ENCODE measurements at regions not wholly inside any gene's neighbourhood (a gene's known extent, or its start where the extent isn't known, plus 50 kb on each side); places are given as distances from the start of the nearest gene placed in this dataset.
"Not testable (repeated sequence)": the region's sequence is repeated elsewhere in the genome, so short reads cannot be mapped to it uniquely, and the experiment has no call there.

DNA sequence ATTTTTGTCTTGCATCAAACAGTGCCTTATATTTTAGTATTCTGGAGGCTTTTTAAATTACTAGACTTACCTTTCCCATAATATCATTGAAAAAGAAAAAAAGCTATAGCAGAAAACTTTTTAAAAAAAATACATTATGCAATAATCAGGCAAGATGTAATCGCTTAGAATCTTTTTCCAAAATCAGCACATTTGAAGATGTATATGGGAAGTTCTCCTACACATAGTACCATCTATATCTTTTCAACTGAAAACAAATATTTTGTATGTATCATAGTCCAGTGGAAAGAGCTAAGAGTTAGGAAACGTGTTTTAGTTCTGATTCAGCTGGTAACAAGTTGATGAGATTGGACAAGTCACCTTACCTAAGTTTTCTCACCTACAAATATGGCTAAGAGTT, 70.6 kb downstream of the SLC41A2 start:
- TF ChIP-seq, protein P1, sequence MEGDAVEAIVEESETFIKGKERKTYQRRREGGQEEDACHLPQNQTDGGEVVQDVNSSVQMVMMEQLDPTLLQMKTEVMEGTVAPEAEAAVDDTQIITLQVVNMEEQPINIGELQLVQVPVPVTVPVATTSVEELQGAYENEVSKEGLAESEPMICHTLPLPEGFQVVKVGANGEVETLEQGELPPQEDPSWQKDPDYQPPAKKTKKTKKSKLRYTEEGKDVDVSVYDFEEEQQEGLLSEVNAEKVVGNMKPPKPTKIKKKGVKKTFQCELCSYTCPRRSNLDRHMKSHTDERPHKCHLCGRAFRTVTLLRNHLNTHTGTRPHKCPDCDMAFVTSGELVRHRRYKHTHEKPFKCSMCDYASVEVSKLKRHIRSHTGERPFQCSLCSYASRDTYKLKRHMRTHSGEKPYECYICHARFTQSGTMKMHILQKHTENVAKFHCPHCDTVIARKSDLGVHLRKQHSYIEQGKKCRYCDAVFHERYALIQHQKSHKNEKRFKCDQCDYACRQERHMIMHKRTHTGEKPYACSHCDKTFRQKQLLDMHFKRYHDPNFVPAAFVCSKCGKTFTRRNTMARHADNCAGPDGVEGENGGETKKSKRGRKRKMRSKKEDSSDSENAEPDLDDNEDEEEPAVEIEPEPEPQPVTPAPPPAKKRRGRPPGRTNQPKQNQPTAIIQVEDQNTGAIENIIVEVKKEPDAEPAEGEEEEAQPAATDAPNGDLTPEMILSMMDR (optimal IDR thresholded peaks at IDR 0.05 in 1 of 3, IDR thresholded peaks at IDR 0.05 in 1 of 3, conservative IDR thresholded peaks at IDR 0.05 in 1 of 3; ENCODE audit: extremely low read depth in 1 of 3, insufficient read depth in 2 of 3, low read length in 3 of 3), result no peak
- no peak for TF ChIP-seq EZH2 (IDR thresholded peaks at IDR 0.05; ENCODE audit: low read length)
- FAIRE-seq, result no peak
- dilution Hi-C loops (cut with MboI; ENCODE audit: extremely low pct_ligation_motif_present, low sequenced_read_pairs), result no loop called here

DNA sequence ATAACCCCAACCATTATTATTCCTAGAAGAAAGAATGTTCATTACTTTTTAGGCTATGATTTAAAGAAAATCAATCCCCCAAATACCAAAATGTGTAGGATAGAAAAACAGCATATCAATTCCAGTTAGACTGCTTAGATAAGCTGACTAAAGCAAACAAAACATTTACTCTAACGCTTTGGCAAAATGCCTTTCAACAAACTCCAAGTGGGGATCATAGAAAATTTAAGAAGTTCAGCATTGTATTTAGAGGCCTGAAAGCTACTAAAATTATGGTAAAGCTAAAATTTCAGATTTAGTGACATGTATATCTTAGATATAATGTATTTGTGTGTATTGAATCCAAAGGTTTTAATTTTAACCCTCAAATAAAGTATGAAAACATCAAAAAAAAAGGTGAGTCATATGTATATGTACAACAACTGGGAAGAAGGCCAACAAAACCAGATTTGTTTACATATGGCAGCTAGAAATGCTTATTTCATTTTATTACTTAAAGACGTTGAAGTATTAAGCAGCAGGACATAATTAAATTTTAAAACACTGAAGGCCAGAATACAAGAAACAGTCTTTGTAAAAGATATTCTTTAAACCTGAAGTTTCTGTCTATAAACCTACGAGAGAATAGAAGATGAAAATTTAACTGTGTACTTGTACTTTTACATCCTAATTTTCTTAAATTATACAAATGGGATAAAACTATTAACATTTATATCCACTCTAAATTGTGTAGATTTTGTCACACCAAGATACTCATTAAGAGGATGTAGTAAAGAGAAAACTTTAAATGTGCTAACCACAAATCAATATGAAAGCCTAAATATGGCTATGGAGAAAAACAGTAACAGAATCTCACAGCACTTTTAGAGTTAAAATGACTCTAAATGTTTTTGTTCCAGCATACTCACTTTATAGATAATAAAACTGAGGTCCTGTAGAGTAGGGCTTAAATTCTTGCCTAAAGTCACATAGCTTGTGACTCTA, 71.4 kb downstream of the SLC41A2 start:
- DNase-seq (ENCODE audit: low read depth, low spot score) (no peak), FAIRE-seq (no peak)
- dilution Hi-C loops (cut with MboI; ENCODE audit: extremely low pct_ligation_motif_present, low sequenced_read_pairs), result no loop called here
- Histone ChIP-seq H3K9me1 (ENCODE audit: control insufficient read depth, extremely low read depth, insufficient read depth, low read length) (no peaks in the 10 kb centered on the region), H3K4me2 (ENCODE audit: control insufficient read depth, extremely low read depth, insufficient read depth, low read depth, low read length) (no peak overlapping the region), H3K36me3 (ENCODE audit: control insufficient read depth in 2 of 2, extremely low read depth in 1 of 2, insufficient read depth in 2 of 2, low read length in 2 of 2) (no peaks in the 10 kb centered on the region), H3K9ac (ENCODE audit: control insufficient read depth, extremely low read depth, insufficient read depth, low read length) (no peak overlapping the region), H3K9me3 (ENCODE audit: control insufficient read depth, low read depth, low read length) (no peaks in the 10 kb centered on the region), H3K79me2 (ENCODE audit: control insufficient read depth, insufficient read depth, low read length) (no peaks in the 10 kb centered on the region), H4K20me1 (ENCODE audit: control insufficient read depth, extremely low read depth, insufficient read depth, low read length) (no peaks in the 10 kb centered on the region), H3K27ac (ENCODE audit: control insufficient read depth, insufficient read depth, low read length) (no peak overlapping the region), H3K4me1 (ENCODE audit: control insufficient read depth, extremely low read depth, insufficient read depth, low read length) (peaks cover 5% of the 10 kb centered on the region), H3K4me3 (ENCODE audit: control insufficient read depth in 2 of 3, extremely low read depth in 1 of 3, insufficient read depth in 2 of 3, low read depth in 1 of 3, low read length in 3 of 3) (no peak overlapping the region), H2AFZ (ENCODE audit: control insufficient read depth, low read length) (no peak overlapping the region), H3K27me3 (ENCODE audit: control insufficient read depth, extremely low read depth, insufficient read depth, low read length) (no peaks in the 10 kb centered on the region)
- no peak for TF ChIP-seq EZH2 (IDR thresholded peaks at IDR 0.05; ENCODE audit: low read length)
- TF ChIP-seq, protein P1 (optimal IDR thresholded peaks at IDR 0.05 in 1 of 3, IDR thresholded peaks at IDR 0.05 in 1 of 3, conservative IDR thresholded peaks at IDR 0.05 in 1 of 3; ENCODE audit: extremely low read depth in 1 of 3, insufficient read depth in 2 of 3, low read length in 3 of 3), result no peak

More for the DNA sequence above, 70.6 kb downstream of the SLC41A2 start:
- peaks cover 5% of the 10 kb centered on the region for H3K4me1 ChIP-seq (ENCODE audit: control insufficient read depth, extremely low read depth, insufficient read depth, low read length)
- no peaks in the 10 kb centered on the region for H3K79me2 ChIP-seq (ENCODE audit: control insufficient read depth, insufficient read depth, low read length)
- H4K20me1 ChIP-seq (ENCODE audit: control insufficient read depth, extremely low read depth, insufficient read depth, low read length), result no peaks in the 10 kb centered on the region
- no peak for DNase-seq (ENCODE audit: low read depth, low spot score)
- H3K9me3 ChIP-seq (ENCODE audit: control insufficient read depth, low read depth, low read length), result no peaks in the 10 kb centered on the region
- no peaks in the 10 kb centered on the region for H3K36me3 ChIP-seq (ENCODE audit: control insufficient read depth in 2 of 2, extremely low read depth in 1 of 2, insufficient read depth in 2 of 2, low read length in 2 of 2)
- H3K9me1 ChIP-seq (ENCODE audit: control insufficient read depth, extremely low read depth, insufficient read depth, low read length), result no peaks in the 10 kb centered on the region
- H3K4me3 ChIP-seq (ENCODE audit: control insufficient read depth in 2 of 3, extremely low read depth in 1 of 3, insufficient read depth in 2 of 3, low read depth in 1 of 3, low read length in 3 of 3), result no peak overlapping the region
- H3K27ac ChIP-seq (ENCODE audit: control insufficient read depth, insufficient read depth, low read length), result no peak overlapping the region
- no peak overlapping the region for H3K4me2 ChIP-seq (ENCODE audit: control insufficient read depth, extremely low read depth, insufficient read depth, low read depth, low read length)
- H2AFZ ChIP-seq (ENCODE audit: control insufficient read depth, low read length), result no peak overlapping the region
- no peak overlapping the region for H3K9ac ChIP-seq (ENCODE audit: control insufficient read depth, extremely low read depth, insufficient read depth, low read length)
- no peaks in the 10 kb centered on the region for H3K27me3 ChIP-seq (ENCODE audit: control insufficient read depth, extremely low read depth, insufficient read depth, low read length)

DNA sequence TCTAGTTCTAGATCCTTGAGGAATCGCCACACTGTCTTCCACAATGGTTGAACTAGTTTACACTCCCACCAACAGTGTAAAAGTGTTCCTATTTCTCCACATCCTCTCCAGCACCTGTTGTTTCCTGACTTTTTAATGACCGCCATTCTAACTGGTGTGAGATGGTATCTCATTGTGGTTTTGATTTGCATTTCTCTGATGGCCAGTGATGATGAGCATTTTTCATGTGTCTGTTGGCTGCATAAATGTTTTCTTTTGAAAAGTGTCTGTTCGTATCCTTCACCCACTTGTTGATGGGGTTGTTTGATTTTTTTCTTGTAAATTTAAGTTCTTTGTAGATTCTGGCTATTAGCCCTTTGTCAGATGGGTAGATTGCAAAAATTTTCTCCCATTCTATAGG, 79.2 kb downstream of the SLC41A2 start:
- H3K4me1 ChIP-seq (ENCODE audit: control insufficient read depth, extremely low read depth, insufficient read depth, low read length); DNase-seq (ENCODE audit: low read depth, low spot score); H3K79me2 ChIP-seq (ENCODE audit: control insufficient read depth, insufficient read depth, low read length); H3K9me1 ChIP-seq (ENCODE audit: control insufficient read depth, extremely low read depth, insufficient read depth, low read length); H3K9ac ChIP-seq (ENCODE audit: control insufficient read depth, extremely low read depth, insufficient read depth, low read length); H3K4me3 ChIP-seq (ENCODE audit: control insufficient read depth in 2 of 3, extremely low read depth in 1 of 3, insufficient read depth in 2 of 3, low read depth in 1 of 3, low read length in 3 of 3); dilution Hi-C loops (cut with MboI; ENCODE audit: extremely low pct_ligation_motif_present, low sequenced_read_pairs); H3K9me3 ChIP-seq (ENCODE audit: control insufficient read depth, low read depth, low read length); H2AFZ ChIP-seq (ENCODE audit: control insufficient read depth, low read length); H3K27ac ChIP-seq (ENCODE audit: control insufficient read depth, insufficient read depth, low read length); H3K4me2 ChIP-seq (ENCODE audit: control insufficient read depth, extremely low read depth, insufficient read depth, low read depth, low read length); FAIRE-seq; H3K27me3 ChIP-seq (ENCODE audit: control insufficient read depth, extremely low read depth, insufficient read depth, low read length); H3K36me3 ChIP-seq (ENCODE audit: control insufficient read depth in 2 of 2, extremely low read depth in 1 of 2, insufficient read depth in 2 of 2, low read length in 2 of 2); H4K20me1 ChIP-seq (ENCODE audit: control insufficient read depth, extremely low read depth, insufficient read depth, low read length): not testable (repeated sequence)

All from keratinocyte (primary cell).